Mesodermal cell (in vitro differentiated cells): ENCODE measurements at regions not wholly inside any gene's neighbourhood (a gene's known extent, or its start where the extent isn't known, plus 50 kb on each side); places are given as distances from the start of the nearest gene placed in this dataset.
"Not testable (repeated sequence)": the region's sequence is repeated elsewhere in the genome, so short reads cannot be mapped to it uniquely, and the experiment has no call there.

ENCODE experiments used
- H3K27ac ChIP-seq: 2 replicates; pipeline ENCODE4 v1.7.0; 2013; ENCODE audit warnings: mild to moderate bottlenecking, low read depth, low read length, moderate library complexity; ENCODE audit not compliant: severe bottlenecking
- H3K36me3 ChIP-seq: 2 replicates; pipeline ENCODE4 v1.7.1; 2013; ENCODE audit warnings: mild to moderate bottlenecking, low read length, moderate library complexity; ENCODE audit not compliant: control insufficient read depth, insufficient read depth
- H3K4me1 ChIP-seq: one replicate; pipeline ENCODE4 v1.7.1; 2013; ENCODE audit warnings: mild to moderate bottlenecking, low read length; ENCODE audit not compliant: insufficient read depth, control insufficient read depth, poor library complexity, severe bottlenecking
- H3K4me3 ChIP-seq: 2 replicates; pipeline ENCODE4 v1.7.0; 2013; ENCODE audit warnings: low read length, control low read depth, mild to moderate bottlenecking; ENCODE audit not compliant: insufficient read depth, poor library complexity, severe bottlenecking; ENCODE audit errors: extremely low read depth
- H3K9me3 ChIP-seq: 2 replicates; pipeline ENCODE4 v1.7.1; 2013; ENCODE audit warnings: mild to moderate bottlenecking, low read length, moderate library complexity; ENCODE audit not compliant: control insufficient read depth
- WGBS, 2 experiments: methylation state at CpG; one replicate each; pipeline ENCODE4 v1.1.5; 2013; ENCODE audit warnings: missing lambda C conversion rate in 2 of 2; ENCODE audit not compliant: insufficient coverage in 2 of 2; 5-methylcytosine and 5-hydroxymethylcytosine counted together

DNA sequence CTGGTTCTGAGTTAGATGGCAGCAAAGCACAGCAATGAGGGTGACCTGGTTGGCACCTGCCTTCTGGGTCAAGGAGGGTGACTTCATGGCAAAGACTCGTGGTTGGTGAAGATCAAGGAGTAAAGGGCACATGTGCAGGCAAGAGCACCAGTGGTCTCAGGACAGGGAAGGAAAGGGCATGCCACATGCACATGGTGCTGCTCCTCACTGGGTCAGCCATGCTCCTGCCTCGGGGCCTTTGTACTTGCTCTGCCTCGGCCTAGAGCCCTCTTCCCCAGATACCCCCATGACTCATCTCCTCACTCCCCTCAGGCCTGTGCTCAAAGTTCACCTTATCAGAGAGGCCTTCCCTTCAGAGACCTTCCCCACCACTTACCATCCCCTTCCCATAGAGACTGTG, 106.7 kb upstream of the KDM7A start:
- H3K27ac ChIP-seq, result no peak overlapping the region
- WGBS, 2 experiments, result 96 to 100% methylated on average over 3 of the region's 3 CpGs
- H3K36me3 ChIP-seq, result no peaks in the 10 kb centered on the region
- no peaks in the 10 kb centered on the region for H3K9me3 ChIP-seq
- no peak overlapping the region for H3K4me3 ChIP-seq
- H3K4me1 ChIP-seq, result no peaks in the 10 kb centered on the region

- Histone ChIP-seq H3K27ac (no peak overlapping the region), H3K36me3 (no peaks in the 10 kb centered on the region), H3K4me3 (no peak overlapping the region), H3K4me1 (no peaks in the 10 kb centered on the region), H3K9me3 (no peaks in the 10 kb centered on the region)
- 94% methylated on average over 5 of the region's 5 CpGs for WGBS, 2 experiments
Observed at GRCh38 chr7:140281960-140282359, 105.2 kb upstream of the KDM7A start.

GRCh38 chr7:140281255-140281654, 104.5 kb upstream of the KDM7A start:
- H3K9me3 ChIP-seq, result no peaks in the 10 kb centered on the region
- H3K36me3 ChIP-seq, result no peaks in the 10 kb centered on the region
- no peaks in the 10 kb centered on the region for H3K4me1 ChIP-seq
- no peak overlapping the region for H3K4me3 ChIP-seq
- WGBS, 2 experiments, result 87% methylated on average over 3 of the region's 3 CpGs; no CpG with 5 or more reads in 1 of the 2 experiments
- no peak overlapping the region for H3K27ac ChIP-seq

DNA sequence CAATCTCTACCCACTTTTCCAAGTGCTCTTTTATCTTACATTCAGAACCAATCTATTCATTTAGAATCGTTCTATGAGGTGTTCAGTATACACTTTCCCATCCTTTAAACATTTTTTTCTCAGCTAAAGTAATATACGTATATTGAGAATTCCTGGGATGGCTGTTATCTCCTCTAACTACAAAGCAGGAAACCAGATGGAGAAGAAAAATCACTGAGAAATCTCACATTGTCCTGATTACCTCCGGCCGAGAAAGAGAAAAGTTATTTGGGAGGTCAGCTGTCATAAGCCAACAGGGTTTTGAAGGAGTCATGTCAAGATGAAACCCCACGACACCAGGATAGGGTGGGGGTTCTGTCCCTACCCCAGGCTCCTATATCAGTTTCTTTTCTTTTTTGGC, 99.2 kb upstream of the KDM7A start:
- no peaks in the 10 kb centered on the region for H3K9me3 ChIP-seq
- peaks cover 12% of the 10 kb centered on the region for H3K4me1 ChIP-seq
- no peak overlapping the region for H3K4me3 ChIP-seq
- peak overlapping the region; percentile 46 for H3K27ac ChIP-seq
- no peaks in the 10 kb centered on the region for H3K36me3 ChIP-seq
- WGBS, 2 experiments, result 90% methylated on average over 2 of the region's 5 CpGs; no CpG with 5 or more reads in 1 of the 2 experiments

DNA sequence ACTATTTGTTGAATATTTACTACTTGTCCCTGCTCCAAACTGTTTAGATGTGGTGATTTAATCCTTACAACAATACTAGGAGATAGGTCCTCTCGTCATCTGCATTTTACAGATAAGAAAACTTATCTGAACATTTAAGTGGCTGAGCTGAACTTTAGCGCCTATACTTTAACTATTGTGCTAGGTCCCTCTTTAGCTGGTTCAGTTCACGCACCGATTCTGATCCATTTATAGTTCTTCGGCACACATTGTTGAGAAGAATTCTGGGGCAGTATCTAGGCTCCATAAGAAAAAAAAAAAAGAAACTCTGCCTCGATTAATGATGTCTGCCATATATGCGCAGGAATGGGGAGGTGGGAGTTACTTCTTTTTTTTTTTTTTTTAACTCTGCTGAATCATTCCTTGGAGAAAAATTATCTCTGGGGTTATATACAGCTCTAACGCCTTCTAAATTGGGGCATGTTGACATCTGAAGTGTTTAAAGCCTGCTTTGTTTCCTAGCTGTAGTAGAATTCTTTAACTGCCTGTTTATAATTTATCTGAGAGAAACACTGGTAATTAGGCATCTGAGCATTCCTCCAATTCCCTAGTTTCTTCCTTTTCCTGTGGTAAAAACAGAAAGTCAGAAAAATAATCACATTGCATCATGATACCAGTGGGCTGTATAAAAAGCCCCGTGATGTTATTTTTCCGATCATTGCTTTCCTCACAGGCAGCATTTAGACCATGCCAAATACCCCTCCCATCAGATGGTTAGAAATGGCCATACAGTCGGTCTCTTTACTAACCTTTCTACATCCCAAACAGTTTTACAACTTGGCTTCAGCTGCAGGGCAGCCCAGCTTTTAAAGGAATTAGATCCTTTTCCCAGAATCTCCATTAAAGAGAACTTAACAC, 98.5 kb upstream of the KDM7A start:
- H3K4me3 ChIP-seq, result no peak overlapping the region
- WGBS, 2 experiments, result 90 to 92% methylated on average over 6 to 9 of the region's 11 CpGs
- H3K36me3 ChIP-seq, result no peaks in the 10 kb centered on the region
- H3K9me3 ChIP-seq, result no peaks in the 10 kb centered on the region
- H3K4me1 ChIP-seq, result peaks cover 12% of the 10 kb centered on the region
- H3K27ac ChIP-seq, result peak overlapping the region; percentile 46

DNA sequence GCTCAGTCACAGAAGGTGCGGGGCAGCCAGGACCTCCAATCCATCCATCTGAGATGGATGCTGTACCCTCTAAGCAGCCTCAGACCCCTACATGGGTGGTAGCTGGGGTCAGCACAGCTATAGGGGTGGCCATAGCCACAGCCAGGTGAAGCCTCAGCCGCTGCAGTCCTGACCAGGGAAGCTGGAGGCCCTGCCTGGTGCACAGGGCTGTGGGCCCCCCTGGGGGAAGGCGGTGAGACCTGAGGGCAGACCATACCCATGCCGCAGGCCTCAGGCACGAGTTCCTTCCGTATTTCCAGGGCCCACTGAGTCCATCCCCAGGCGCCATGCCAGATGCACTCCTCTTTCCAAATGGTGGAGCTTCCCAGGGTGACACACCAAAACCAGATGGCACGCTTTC, 96.6 kb upstream of the KDM7A start:
- WGBS, 2 experiments, result 89% methylated on average over 4 to 6 of the region's 8 CpGs
- H3K36me3 ChIP-seq, result no peaks in the 10 kb centered on the region
- H3K4me3 ChIP-seq, result no peak overlapping the region
- H3K27ac ChIP-seq, result no peak overlapping the region
- H3K4me1 ChIP-seq, result peaks cover 12% of the 10 kb centered on the region
- H3K9me3 ChIP-seq, result no peaks in the 10 kb centered on the region

- peaks cover 12% of the 10 kb centered on the region for H3K4me1 ChIP-seq
- not testable (repeated sequence) for H3K36me3 ChIP-seq, H3K9me3 ChIP-seq, H3K27ac ChIP-seq, H3K4me3 ChIP-seq
- WGBS, 2 experiments, result 92% methylated on average over 8 of the region's 16 CpGs; no CpG with 5 or more reads in 1 of the 2 experiments
Observed at GRCh38 chr7:140271643-140271968, 94.8 kb upstream of the KDM7A start.

DNA sequence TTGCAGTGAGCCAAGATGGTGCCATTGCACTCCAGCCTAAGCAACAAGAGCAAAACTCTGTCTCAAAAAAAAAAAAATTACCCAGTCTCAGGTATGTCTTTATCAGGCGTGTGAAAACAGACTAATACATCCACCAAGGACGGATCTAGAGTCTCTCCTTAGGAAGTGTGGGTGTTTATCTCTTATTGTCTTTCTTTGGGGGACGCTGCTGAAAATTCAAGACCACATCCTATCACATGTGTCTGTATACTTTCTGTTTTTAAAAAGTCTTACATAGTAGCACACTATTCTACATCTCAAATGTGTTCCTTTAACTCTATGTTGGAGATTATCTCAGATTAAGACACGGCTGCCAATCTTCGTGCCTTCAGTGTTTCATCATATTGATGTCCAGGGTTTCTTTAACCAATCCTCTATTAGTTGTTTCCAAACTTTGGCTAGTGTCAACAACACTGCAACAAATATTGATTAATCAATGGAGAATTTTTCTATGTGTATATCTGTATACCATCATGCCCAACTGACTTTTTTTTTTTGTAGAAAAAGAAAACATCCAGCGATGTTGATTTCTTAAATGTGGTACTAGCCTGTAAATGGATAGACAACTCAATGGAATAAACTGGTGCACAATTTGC, 92.3 kb upstream of the KDM7A start:
- Histone ChIP-seq H3K4me1 (no peaks in the 10 kb centered on the region), H3K9me3 (no peaks in the 10 kb centered on the region), H3K36me3 (no peaks in the 10 kb centered on the region), H3K27ac (no peak overlapping the region), H3K4me3 (no peak overlapping the region)
- 95 to 100% methylated on average over 2 to 3 of the region's 6 CpGs for WGBS, 2 experiments

GRCh38 chr7:140267381-140268226, 90.8 kb upstream of the KDM7A start:
- 91 to 96% methylated on average over 8 to 9 of the region's 11 CpGs for WGBS, 2 experiments
- no peak overlapping the region for H3K4me3 ChIP-seq
- H3K36me3 ChIP-seq, result no peaks in the 10 kb centered on the region
- no peaks in the 10 kb centered on the region for H3K9me3 ChIP-seq
- no peak overlapping the region for H3K27ac ChIP-seq
- no peaks in the 10 kb centered on the region for H3K4me1 ChIP-seq

DNA sequence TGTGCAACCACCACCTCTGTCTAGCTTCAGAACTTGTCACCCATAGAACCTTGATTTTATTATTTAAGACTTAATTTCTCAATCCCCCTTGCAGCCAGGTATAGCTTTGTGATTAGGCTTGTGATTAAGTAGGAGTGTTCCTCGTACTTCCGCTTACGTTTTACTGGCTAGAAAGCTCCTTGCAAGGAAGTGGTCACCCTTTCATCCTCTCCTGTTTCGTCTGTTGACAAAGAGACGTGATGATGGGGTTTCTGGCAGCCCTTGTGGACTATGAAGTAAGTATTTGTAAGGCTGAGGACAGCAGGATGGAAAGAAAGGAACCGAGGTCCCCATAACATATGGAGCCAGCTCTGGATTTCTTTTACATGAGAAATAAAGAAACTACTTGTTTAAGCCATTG, 86.5 kb upstream of the KDM7A start:
- no peaks in the 10 kb centered on the region for H3K4me1 ChIP-seq
- H3K36me3 ChIP-seq, result no peaks in the 10 kb centered on the region
- no peak overlapping the region for H3K4me3 ChIP-seq
- WGBS, 2 experiments, result 86% methylated on average over 5 of the region's 6 CpGs; no CpG with 5 or more reads in 1 of the 2 experiments
- no peaks in the 10 kb centered on the region for H3K9me3 ChIP-seq
- no peak overlapping the region for H3K27ac ChIP-seq
